SK-N-SH (cell line): ENCODE measurements at regions not wholly inside any gene's neighbourhood (a gene's known extent, or its start where the extent isn't known, plus 50 kb on each side); places are given as distances from the start of the nearest gene placed in this dataset.

ENCODE experiments used
- CTCF ChIA-PET: fragments of 300-600, 350-600 bp; formaldehyde crosslinking; extraction: SDS; loops from one replicate; lab custom pipeline; 2021; lab: Yijun Ruan, JAX
- POLR2A ChIA-PET: fragments of 350-600 bp; sonication (Branson Sonifier 250); formaldehyde crosslinking; extraction: SDS; loops from one replicate; lab custom pipeline; 2020; ENCODE audit warnings: antibody characterized with exemption, inconsistent platforms; lab: Yijun Ruan, JAX
- DNase-seq: peaks from one replicate; pipeline ENCODE4 v3.0.0; 2012
- H2AFZ ChIP-seq: fragments of 200-600 bp; sonication (generic); 2 replicates; pipeline ENCODE4 v1.8.1; 2016; ENCODE audit warnings: antibody characterized with exemption, mild to moderate bottlenecking, low read depth
- H3F3A ChIP-seq: fragments of 200-600 bp; sonication (generic); replicated peaks from 2 replicates; pipeline ENCODE3; 2016; ENCODE audit warnings: antibody characterized with exemption, mild to moderate bottlenecking; ENCODE audit not compliant: insufficient read depth
- H3K27ac ChIP-seq, 2 experiments: fragments of 200-500 bp in 1 of 2; fragments of 200-600 bp in 1 of 2; sonication (Bioruptor generic) in 1 of 2; sonication (generic), shearing (Covaris generic) in 1 of 2; 2 replicates each; pipeline versions ENCODE4 v1.5.1 to v1.6.1; 2014 to 2016; ENCODE audit warnings: low read depth in 2 of 2, inconsistent platforms in 1 of 2, low read length in 1 of 2, mild to moderate bottlenecking in 1 of 2, mixed read lengths in 1 of 2
- H3K27me3 ChIP-seq: fragments of 200-600 bp; sonication (generic), shearing (Covaris generic); 2 replicates; pipeline ENCODE4 v1.6.1; 2016; ENCODE audit warnings: mixed run types; ENCODE audit not compliant: insufficient read depth
- H3K36me3 ChIP-seq, 2 experiments: fragments of 200-500 bp in 1 of 2; fragments of 200-600 bp in 1 of 2; sonication (Bioruptor generic) in 1 of 2; sonication (generic) in 1 of 2; replicated peaks in 1 of 2; 2 replicates each; pipeline versions ENCODE3 to v1.5.1; 2014 to 2016; ENCODE audit warnings: low read length in 1 of 2, mild to moderate bottlenecking in 1 of 2; ENCODE audit not compliant: insufficient read depth in 2 of 2, control insufficient read depth in 1 of 2
- H3K4me1 ChIP-seq, 2 experiments: fragments of 200-500 bp in 1 of 2; fragments of 200-600 bp in 1 of 2; sonication (Bioruptor generic) in 1 of 2; sonication (generic), shearing (Covaris generic) in 1 of 2; 2 replicates each; pipeline versions ENCODE4 v1.5.1 to v1.6.1; 2014 to 2016; ENCODE audit warnings: low read depth in 1 of 2, low read length in 1 of 2, mixed run types in 1 of 2; ENCODE audit not compliant: insufficient read depth in 2 of 2, control insufficient read depth in 1 of 2
- H3K4me2 ChIP-seq: fragments of 200-600 bp; sonication (generic), shearing (Covaris generic); 2 replicates; pipeline ENCODE4 v1.6.1; 2017; ENCODE audit warnings: mixed run types
- H3K4me3 ChIP-seq, 2 experiments: fragments of 200-500 bp in 1 of 2; fragments of 200-600 bp in 1 of 2; sonication (Bioruptor generic) in 1 of 2; sonication (generic), shearing (Covaris generic) in 1 of 2; 2 replicates each; pipeline versions ENCODE4 v1.5.1 to v1.8.1; 2014 to 2016; ENCODE audit warnings: low read depth in 2 of 2, inconsistent platforms in 1 of 2, low read length in 1 of 2, mild to moderate bottlenecking in 1 of 2, mixed read lengths in 1 of 2, moderate library complexity in 1 of 2
- H3K79me2 ChIP-seq: fragments of 200-600 bp; sonication (generic); 2 replicates; pipeline ENCODE4 v1.8.1; 2017; ENCODE audit warnings: mild to moderate bottlenecking; ENCODE audit not compliant: insufficient read depth
- H3K9ac ChIP-seq: fragments of 200-600 bp; sonication (generic); 2 replicates; pipeline ENCODE4 v1.6.1; 2017; ENCODE audit warnings: mixed run types
- H3K9me2 ChIP-seq: fragments of 200-600 bp; sonication (generic); 2 replicates; pipeline ENCODE4 v1.6.1; 2017; ENCODE audit warnings: mixed run types
- H3K9me3 ChIP-seq: fragments of 200-600 bp; sonication (generic); 2 replicates; pipeline ENCODE4 v1.6.1; 2017; ENCODE audit warnings: mixed run types, mild to moderate bottlenecking, moderate library complexity
- H4K20me1 ChIP-seq: fragments of 200-600 bp; sonication (generic); 2 replicates; pipeline ENCODE4 v1.6.1; 2017; ENCODE audit warnings: mild to moderate bottlenecking, mixed run types; ENCODE audit not compliant: insufficient read depth
- EZH2phosphoT487 ChIP-seq: fragments of 200-600 bp; sonication (generic); IDR thresholded peaks from 2 replicates; pipeline ENCODE4 v1.6.1; 2017; ENCODE audit warnings: low read depth, mixed run types, mild to moderate bottlenecking, antibody characterized with exemption, moderate library complexity, borderline replicate concordance
- FOXM1 ChIP-seq: IDR thresholded peaks from 2 replicates; pipeline ENCODE4 v1.4.0; 2012; ENCODE audit warnings: low read depth, mild to moderate bottlenecking
- IRF3 ChIP-seq: fragments of 150-350 bp; IDR thresholded peaks from 2 replicates; pipeline ENCODE4 v1.6.1; 2016; ENCODE audit warnings: mild to moderate bottlenecking, low read depth, low read length
- MEF2A ChIP-seq: IDR thresholded peaks from 2 replicates; pipeline ENCODE4 v1.4.0; 2012; ENCODE audit warnings: low read depth, borderline replicate concordance
- MXI1 ChIP-seq: IDR thresholded peaks from 2 replicates; pipeline ENCODE4 v1.6.1; 2012; ENCODE audit warnings: mild to moderate bottlenecking, low read depth, low read length, improper control_type of control experiment
- NRF1 ChIP-seq: IDR thresholded peaks from 2 replicates; pipeline ENCODE4 v1.6.1; 2012; ENCODE audit warnings: low read depth, mild to moderate bottlenecking, low read length
- RAD21 ChIP-seq: IDR thresholded peaks from 2 replicates; pipeline ENCODE4 v1.6.1; 2012; ENCODE audit warnings: mild to moderate bottlenecking, low read length
- RCOR1 ChIP-seq: fragments of 150-350 bp; IDR thresholded peaks from 2 replicates; pipeline ENCODE4 v1.6.1; 2017; ENCODE audit warnings: antibody characterized with exemption, low read length
- REST ChIP-seq: IDR thresholded peaks from 2 replicates; pipeline ENCODE4 v1.6.1; 2012; ENCODE audit warnings: mild to moderate bottlenecking, low read depth, low read length, moderate library complexity
- RXRA ChIP-seq: IDR thresholded peaks from 2 replicates; pipeline ENCODE4 v1.4.0; 2012; ENCODE audit warnings: low read depth, mild to moderate bottlenecking, borderline replicate concordance
- SMC3 ChIP-seq: IDR thresholded peaks from 2 replicates; pipeline ENCODE4 v1.6.1; 2012; ENCODE audit warnings: low read depth, low read length, improper control_type of control experiment
- TEAD4 ChIP-seq: IDR thresholded peaks from 2 replicates; pipeline ENCODE4 v1.4.0; 2012; ENCODE audit warnings: mild to moderate bottlenecking, borderline replicate concordance; ENCODE audit not compliant: insufficient read depth
- TF ChIP-seq, protein P1 (sequence below): fragments of 150-350 bp; IDR thresholded peaks from 2 replicates; pipeline ENCODE4 v1.6.1; 2017; ENCODE audit warnings: antibody characterized with exemption, low read length, low read depth, borderline replicate concordance

- H3K9ac ChIP-seq: no peak overlapping the region
- H3K9me3 ChIP-seq: no peaks in the 10 kb centered on the region
- H3K4me2 ChIP-seq: no peak overlapping the region
- no peaks in the 10 kb centered on the region for H3K36me3 ChIP-seq
- H4K20me1 ChIP-seq: no peaks in the 10 kb centered on the region
- H3K79me2 ChIP-seq: no peaks in the 10 kb centered on the region
- POLR2A ChIA-PET: no interaction called here
- TF ChIP-seq SMC3: no peak
- no peak for TF ChIP-seq TEAD4
- no peak for TF ChIP-seq REST
- TF ChIP-seq IRF3: no peak
- TF ChIP-seq FOXM1: no peak
- no peak for TF ChIP-seq RXRA
- TF ChIP-seq MXI1: no peak
- TF ChIP-seq NRF1: no peak
- TF ChIP-seq RAD21: no peak
- TF ChIP-seq RCOR1: no peak
- TF ChIP-seq, protein P1, sequence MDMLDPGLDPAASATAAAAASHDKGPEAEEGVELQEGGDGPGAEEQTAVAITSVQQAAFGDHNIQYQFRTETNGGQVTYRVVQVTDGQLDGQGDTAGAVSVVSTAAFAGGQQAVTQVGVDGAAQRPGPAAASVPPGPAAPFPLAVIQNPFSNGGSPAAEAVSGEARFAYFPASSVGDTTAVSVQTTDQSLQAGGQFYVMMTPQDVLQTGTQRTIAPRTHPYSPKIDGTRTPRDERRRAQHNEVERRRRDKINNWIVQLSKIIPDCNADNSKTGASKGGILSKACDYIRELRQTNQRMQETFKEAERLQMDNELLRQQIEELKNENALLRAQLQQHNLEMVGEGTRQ: no peak
- no peak for TF ChIP-seq MEF2A
- no peak for TF ChIP-seq EZH2phosphoT487
- no peak overlapping the region for H3K4me3 ChIP-seq
- no peaks in the 10 kb centered on the region for H3K9me2 ChIP-seq
- no peak overlapping the region for H2AFZ ChIP-seq
- H3K27me3 ChIP-seq: no peaks in the 10 kb centered on the region
- H3K27ac ChIP-seq: no peak overlapping the region
- no peaks in the 10 kb centered on the region for H3F3A ChIP-seq
- CTCF ChIA-PET: interaction anchor here (1.3 kb wide), 1 partner anchor 302 kb away, joined by 4 read pairs; no protein-coding TSS in a partner anchor
- no peaks in the 10 kb centered on the region; a peak in 2 of 4 replicates for H3K4me1 ChIP-seq
- DNase-seq: no peak
These were observed 402.7 kb upstream of the ADGRL2 start for GRCh38 chr1:81398041-81398440.
